ENCODE measurements at regions not wholly inside any gene's neighbourhood (a gene's known extent, or its start where the extent isn't known, plus 50 kb on each side); places are given as distances from the start of the nearest gene placed in this dataset.
"Not testable (repeated sequence)": the region's sequence is repeated elsewhere in the genome, so short reads cannot be mapped to it uniquely, and the experiment has no call there.

GRCh38 chr5:167064198-167064776, 1227.2 kb upstream of the WWC1 start:
- Mint-ChIP-seq H3K9me3 (no peaks in the 10 kb centered on the region), H3K27me3 (no peaks in the 10 kb centered on the region), H3K36me3 (no peaks in the 10 kb centered on the region), H3K27ac (no peak overlapping the region), H3K4me1 (no peaks in the 10 kb centered on the region), H3K4me3 (no peak overlapping the region)
- no peak for DNase-seq
- no peak for ATAC-seq (replicated peaks)

- no peaks in the 10 kb centered on the region for H3K36me3 Mint-ChIP-seq
- no peak overlapping the region for H3K27ac Mint-ChIP-seq
- no peaks in the 10 kb centered on the region for H3K27me3 Mint-ChIP-seq
- H3K4me3 Mint-ChIP-seq, result no peak overlapping the region
- H3K4me1 Mint-ChIP-seq, result no peaks in the 10 kb centered on the region
- DNase-seq (no peak), ATAC-seq (replicated peaks) (no peak)
- no peaks in the 10 kb centered on the region for H3K9me3 Mint-ChIP-seq
These were observed 1225.7 kb upstream of the WWC1 start for GRCh38 chr5:167065794-167066193.

DNA sequence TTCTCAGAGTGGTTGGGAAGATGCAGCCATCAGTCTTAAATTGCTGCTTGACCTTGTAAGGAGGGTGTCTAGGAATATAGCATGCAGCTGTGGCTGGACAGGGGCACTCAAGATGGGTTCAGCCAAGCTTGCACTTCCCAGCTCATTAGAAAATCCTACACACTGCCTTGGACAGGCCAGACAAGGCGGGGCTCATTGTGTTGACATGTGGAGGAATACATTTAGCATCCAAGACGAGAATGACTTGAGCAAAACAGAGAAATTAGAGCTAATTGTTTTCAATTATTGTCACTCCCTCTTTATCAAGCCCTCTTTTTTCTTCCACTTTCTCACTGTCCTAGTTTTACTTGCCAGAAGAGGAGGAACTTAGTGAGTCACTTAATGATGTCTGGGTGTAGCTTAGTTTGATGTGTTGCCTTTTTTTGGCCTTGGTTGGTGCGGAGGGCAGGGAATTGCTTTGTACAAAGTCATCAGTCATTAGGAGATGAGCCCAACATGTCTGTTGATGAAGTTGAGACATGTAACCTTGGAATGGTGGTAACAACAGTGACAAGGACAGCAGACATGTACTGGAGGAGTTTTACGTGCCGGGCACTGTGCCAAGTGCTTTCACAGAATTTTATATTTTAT, 1219.3 kb upstream of the WWC1 start:
- Mint-ChIP-seq H3K27me3 (no peaks in the 10 kb centered on the region), H3K36me3 (no peaks in the 10 kb centered on the region), H3K27ac (no peak overlapping the region), H3K4me3 (no peak overlapping the region), H3K9me3 (no peaks in the 10 kb centered on the region), H3K4me1 (no peaks in the 10 kb centered on the region)
- DNase-seq (no peak), ATAC-seq (replicated peaks) (no peak)

- Mint-ChIP-seq H3K27ac (no peak overlapping the region), H3K4me3 (no peak overlapping the region), H3K36me3 (no peaks in the 10 kb centered on the region), H3K4me1 (no peaks in the 10 kb centered on the region), H3K9me3 (no peaks in the 10 kb centered on the region), H3K27me3 (no peaks in the 10 kb centered on the region)
- DNase-seq (no peak), ATAC-seq (replicated peaks) (no peak)
These were observed 1209.9 kb upstream of the WWC1 start for GRCh38 chr5:167081561-167081960.

GRCh38 chr5:167096816-167097215, 1194.6 kb upstream of the WWC1 start:
- H3K4me3 Mint-ChIP-seq, result no peak overlapping the region
- DNase-seq (no peak), ATAC-seq (replicated peaks) (no peak)
- no peaks in the 10 kb centered on the region for H3K36me3 Mint-ChIP-seq
- H3K9me3 Mint-ChIP-seq, result peaks cover 4 to 9% of the 10 kb centered on the region in 2 donors
- H3K4me1 Mint-ChIP-seq, result no peaks in the 10 kb centered on the region
- no peaks in the 10 kb centered on the region for H3K27me3 Mint-ChIP-seq
- H3K27ac Mint-ChIP-seq, result no peak overlapping the region

DNA sequence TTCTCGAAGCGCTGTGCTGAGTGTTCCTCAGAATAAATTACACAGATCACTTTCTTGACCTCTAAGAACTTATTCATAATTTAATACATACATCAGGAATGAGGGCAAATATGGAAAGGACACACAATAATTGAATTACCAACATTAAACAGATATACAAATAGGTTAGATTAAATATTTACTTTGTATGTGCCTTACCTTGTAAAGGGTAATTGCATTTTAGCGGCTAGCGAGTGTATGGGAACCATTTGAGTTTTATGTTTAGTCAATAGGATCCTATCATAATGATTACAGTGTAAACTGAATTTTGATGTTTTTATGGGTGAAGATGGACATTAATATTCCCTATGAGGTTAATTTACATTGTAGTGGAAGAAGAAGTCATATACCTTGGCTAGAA, 1187.1 kb upstream of the WWC1 start:
- ATAC-seq (replicated peaks), result no peak
- Mint-ChIP-seq H3K27ac (no peak overlapping the region), H3K4me1 (no peaks in the 10 kb centered on the region)

GRCh38 chr5:167105941-167106340, 1185.5 kb upstream of the WWC1 start:
- peaks cover 1 to 7% of the 10 kb centered on the region in 2 donors for H3K9me3 Mint-ChIP-seq
- no peaks in the 10 kb centered on the region for H3K4me1 Mint-ChIP-seq
- no peaks in the 10 kb centered on the region for H3K36me3 Mint-ChIP-seq
- ATAC-seq (replicated peaks) (no peak), DNase-seq (no peak)
- H3K4me3 Mint-ChIP-seq, result no peak overlapping the region
- no peaks in the 10 kb centered on the region for H3K27me3 Mint-ChIP-seq
- no peak overlapping the region for H3K27ac Mint-ChIP-seq

More for the DNA sequence above, 1187.1 kb upstream of the WWC1 start:
- peaks cover 1 to 7% of the 10 kb centered on the region in 2 donors for H3K9me3 Mint-ChIP-seq
- no peak for DNase-seq
- no peaks in the 10 kb centered on the region for H3K27me3 Mint-ChIP-seq
- no peak overlapping the region for H3K4me3 Mint-ChIP-seq
- no peaks in the 10 kb centered on the region for H3K36me3 Mint-ChIP-seq

- Mint-ChIP-seq H3K9me3 (peaks cover 1 to 7% of the 10 kb centered on the region in 2 donors), H3K36me3 (no peaks in the 10 kb centered on the region), H3K4me3 (no peak overlapping the region), H3K4me1 (no peaks in the 10 kb centered on the region), H3K27me3 (no peaks in the 10 kb centered on the region), H3K27ac (no peak overlapping the region)
- no peak for ATAC-seq (replicated peaks)
- no peak for DNase-seq
These were observed 1183.8 kb upstream of the WWC1 start for GRCh38 chr5:167107684-167108083.

DNA sequence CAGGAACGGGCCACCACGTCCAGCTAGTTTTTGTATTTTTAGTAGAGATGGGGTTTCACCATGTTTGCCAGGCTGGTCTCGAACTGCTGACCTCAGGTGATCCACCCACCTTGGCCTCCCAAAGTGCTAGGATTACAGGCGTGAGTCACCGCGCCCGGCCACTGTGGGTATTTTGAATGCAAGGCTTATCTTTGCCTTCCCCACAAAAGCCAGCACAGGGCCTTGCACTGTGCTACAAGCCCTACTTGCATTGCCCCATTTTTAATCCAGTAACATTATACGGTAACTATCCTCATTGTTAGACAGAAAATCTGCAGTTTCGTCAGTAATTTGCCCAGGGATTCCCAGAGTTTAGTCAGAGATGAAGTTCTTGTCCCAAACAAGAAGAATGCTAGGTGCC, 1183.2 kb upstream of the WWC1 start:
- ATAC-seq (replicated peaks); H3K36me3 Mint-ChIP-seq; H3K27me3 Mint-ChIP-seq; H3K4me3 Mint-ChIP-seq; H3K27ac Mint-ChIP-seq; H3K4me1 Mint-ChIP-seq; DNase-seq; H3K9me3 Mint-ChIP-seq: not testable (repeated sequence)

DNA sequence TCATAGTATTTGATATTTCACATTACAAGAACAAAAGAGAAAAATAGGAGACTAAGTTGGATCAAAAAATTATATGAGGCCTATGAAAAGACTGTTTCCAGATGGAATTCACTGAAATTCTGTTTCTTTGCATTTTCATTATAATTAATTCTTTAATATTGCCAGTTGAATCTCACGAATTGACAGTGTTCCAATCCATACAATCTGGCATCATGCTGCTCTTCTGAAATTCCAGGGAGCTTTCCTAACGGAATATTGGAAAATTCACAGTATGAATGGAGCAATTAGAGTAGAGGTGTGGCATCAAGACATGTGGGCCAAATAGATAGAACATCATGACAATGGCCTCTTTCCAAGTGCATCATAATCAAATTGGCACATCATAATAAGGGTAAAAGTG, 1178.9 kb upstream of the WWC1 start:
- H3K27ac Mint-ChIP-seq, result no peak overlapping the region
- no peak for DNase-seq
- peaks cover 4 to 9% of the 10 kb centered on the region in 2 donors for H3K9me3 Mint-ChIP-seq
- H3K4me1 Mint-ChIP-seq, result no peaks in the 10 kb centered on the region
- H3K27me3 Mint-ChIP-seq, result no peaks in the 10 kb centered on the region
- no peak overlapping the region for H3K4me3 Mint-ChIP-seq
- no peak for ATAC-seq (replicated peaks)
- no peaks in the 10 kb centered on the region for H3K36me3 Mint-ChIP-seq

GRCh38 chr5:167122267-167122666, 1169.2 kb upstream of the WWC1 start:
- peaks cover 6% of the 10 kb centered on the region in 2 donors for H3K9me3 Mint-ChIP-seq
- no peaks in the 10 kb centered on the region for H3K27me3 Mint-ChIP-seq
- H3K27ac Mint-ChIP-seq, result no peak overlapping the region
- DNase-seq (no peak), ATAC-seq (replicated peaks) (no peak)
- H3K4me1 Mint-ChIP-seq, result no peaks in the 10 kb centered on the region
- no peaks in the 10 kb centered on the region for H3K36me3 Mint-ChIP-seq
- H3K4me3 Mint-ChIP-seq, result no peak overlapping the region

- Mint-ChIP-seq H3K27me3 (no peaks in the 10 kb centered on the region), H3K4me3 (no peak overlapping the region), H3K36me3 (no peaks in the 10 kb centered on the region), H3K4me1 (no peaks in the 10 kb centered on the region), H3K27ac (no peak overlapping the region), H3K9me3 (peaks cover 6% of the 10 kb centered on the region in 2 donors)
- no peak for DNase-seq
- ATAC-seq (replicated peaks), result no peak
These were observed 1168.3 kb upstream of the WWC1 start for GRCh38 chr5:167123126-167123525.

- H3K36me3 Mint-ChIP-seq, result no peaks in the 10 kb centered on the region
- no peaks in the 10 kb centered on the region for H3K27me3 Mint-ChIP-seq
- DNase-seq (no peak), ATAC-seq (replicated peaks) (no peak)
- no peaks in the 10 kb centered on the region for H3K4me1 Mint-ChIP-seq
- no peak overlapping the region for H3K4me3 Mint-ChIP-seq
- H3K9me3 Mint-ChIP-seq, result peaks cover 0 to 3% of the 10 kb centered on the region in 2 donors
- no peak overlapping the region for H3K27ac Mint-ChIP-seq
These were observed 1162.9 kb upstream of the WWC1 start for GRCh38 chr5:167128581-167128980.

DNA sequence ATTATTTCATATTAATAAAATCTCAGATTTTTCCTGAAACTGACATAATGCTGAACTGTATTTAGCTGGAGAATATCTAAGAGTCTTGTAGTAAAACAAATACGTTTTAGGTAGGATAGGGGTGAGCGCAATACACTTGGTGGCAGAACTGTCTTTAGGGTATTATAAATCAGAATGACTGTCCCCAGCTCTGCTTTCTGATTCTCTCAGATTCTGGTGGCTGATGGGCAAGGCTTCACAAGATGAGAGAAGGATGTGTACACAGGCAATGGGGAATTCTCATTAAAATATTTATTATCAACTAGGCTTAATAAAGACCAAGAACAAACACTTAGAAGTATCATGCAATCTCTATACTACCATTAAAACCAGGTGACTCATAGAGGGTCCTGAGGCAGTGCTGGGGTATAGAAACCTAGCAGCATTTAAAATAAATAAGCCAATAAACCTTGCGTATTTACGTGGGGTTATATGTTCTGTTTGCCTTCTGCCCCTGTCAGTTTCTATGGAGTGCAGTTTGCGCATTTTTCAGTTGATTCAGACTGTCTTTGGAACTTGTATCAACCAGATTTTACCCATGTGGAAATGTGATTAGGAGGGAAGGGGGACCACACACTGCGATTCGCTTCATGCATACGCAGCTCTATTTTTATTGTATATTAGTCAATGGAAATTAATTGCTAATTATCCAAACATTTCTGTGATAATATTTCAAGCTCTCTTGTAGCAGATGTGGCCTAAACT, 1150.7 kb upstream of the WWC1 start:
- Mint-ChIP-seq H3K9me3 (peaks cover 0 to 4% of the 10 kb centered on the region in 2 donors), H3K4me3 (no peak overlapping the region), H3K36me3 (no peaks in the 10 kb centered on the region), H3K4me1 (no peaks in the 10 kb centered on the region), H3K27ac (no peak overlapping the region), H3K27me3 (no peaks in the 10 kb centered on the region)
- DNase-seq, result no peak
- no peak for ATAC-seq (replicated peaks)

- H3K36me3 Mint-ChIP-seq, result no peaks in the 10 kb centered on the region
- DNase-seq (no peak), ATAC-seq (replicated peaks) (no peak)
- H3K27me3 Mint-ChIP-seq, result no peaks in the 10 kb centered on the region
- peaks cover 0 to 2% of the 10 kb centered on the region in 2 donors for H3K9me3 Mint-ChIP-seq
- H3K4me1 Mint-ChIP-seq, result no peaks in the 10 kb centered on the region
- no peak overlapping the region for H3K4me3 Mint-ChIP-seq
- no peak overlapping the region for H3K27ac Mint-ChIP-seq
These were observed 1147.7 kb upstream of the WWC1 start for GRCh38 chr5:167143716-167144115.

Measured in stimulated activated naive B cell treated with anti-CD40 and anti-IgM and Interleukin-4, amounts not matched to agents 10 μg/mL and 1 μg/mL and 100 μg/mL, for 72 hours (primary cell).